HG02973 (cell line): ENCODE measurements at regions not wholly inside any gene's neighbourhood (a gene's known extent, or its start where the extent isn't known, plus 50 kb on each side); places are given as distances from the start of the nearest gene placed in this dataset.

Experiments
- ATAC-seq: cut with Tn5 transposase; IDR thresholded peaks from one replicate; pipeline ENCODE4 v1.9.1; 2021; ENCODE audit warnings: moderate library complexity; ENCODE audit not compliant: unreplicated experiment

DNA sequence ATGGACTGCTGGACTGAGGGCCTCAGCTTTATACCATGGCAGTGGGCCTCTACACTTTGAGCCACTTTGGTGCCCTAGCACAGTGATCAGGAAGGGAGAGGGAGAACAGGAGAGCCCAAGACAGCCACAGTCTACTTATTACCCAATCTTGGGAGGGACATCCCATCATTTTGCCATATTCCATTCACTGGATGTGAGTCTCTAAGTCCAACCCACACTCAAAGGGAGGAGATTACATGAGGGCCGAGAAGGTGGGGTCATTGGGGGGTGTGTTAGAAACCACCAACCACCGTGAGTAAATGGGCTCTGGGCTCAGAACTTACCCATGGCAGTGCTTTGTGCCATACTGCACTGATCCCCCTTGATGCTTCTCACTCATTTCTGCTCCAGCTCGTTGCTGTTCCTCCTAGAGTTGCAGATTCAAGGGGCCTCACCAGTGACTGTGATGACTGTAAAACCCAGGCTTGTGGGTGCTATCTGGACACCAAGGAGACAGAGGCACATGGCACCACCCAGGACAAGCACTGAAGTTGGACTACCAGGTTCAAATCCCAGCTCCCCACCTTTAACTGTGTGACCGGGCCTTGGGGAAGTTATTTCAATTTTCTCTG is 97.6 kb upstream of the RAB6C start:
- no peak for ATAC-seq

DNA sequence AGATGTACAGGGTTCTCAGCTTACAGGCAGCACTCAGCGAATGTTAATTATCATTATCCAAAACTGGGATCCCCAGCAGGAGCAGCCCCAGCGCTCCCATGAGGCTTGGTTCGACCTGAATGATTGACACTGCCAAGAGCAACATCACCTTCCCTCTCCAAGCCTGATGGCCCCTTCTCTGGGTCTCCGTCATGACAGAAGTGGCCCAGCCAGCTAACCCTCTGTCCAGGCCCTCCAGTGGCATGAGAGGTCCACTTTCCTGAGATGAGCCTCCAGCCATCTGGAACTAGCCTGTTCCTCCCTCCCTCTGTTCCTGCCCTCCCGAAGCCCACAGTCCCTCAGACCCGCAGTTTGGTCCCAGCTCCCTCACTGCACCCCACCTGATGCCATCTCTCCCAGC is 97.0 kb upstream of the RAB6C start:
- ATAC-seq: no peak

GRCh38 chr2:129883121-129883520 is 96.3 kb upstream of the RAB6C start:
- no peak for ATAC-seq

DNA sequence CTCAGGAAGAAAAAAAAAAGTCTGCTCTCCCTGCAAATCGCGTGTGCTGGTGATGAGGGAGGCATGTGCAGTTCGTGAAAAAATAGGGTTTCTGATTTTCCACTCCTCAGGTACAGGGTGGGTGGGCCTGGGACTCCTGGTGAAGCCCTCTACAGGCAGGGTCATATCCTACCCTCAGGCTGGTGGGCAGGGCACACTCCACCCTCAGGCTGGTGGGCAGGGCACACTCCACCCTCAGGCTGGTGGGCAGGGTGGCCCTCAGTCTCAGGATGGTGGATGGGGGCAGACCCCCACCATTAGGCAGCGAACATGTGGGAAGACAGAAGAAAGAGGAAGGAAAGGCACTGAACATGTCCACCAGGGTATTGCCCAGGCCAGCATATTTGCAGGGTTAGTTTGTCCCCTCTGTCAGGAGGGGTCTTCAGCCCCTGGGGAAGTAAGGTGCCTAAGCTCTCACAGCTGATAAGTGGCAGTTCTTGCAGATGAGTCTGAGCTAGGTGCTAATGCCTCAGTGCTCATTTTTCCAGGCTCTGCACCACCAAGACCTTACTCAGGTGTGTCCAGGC is 95.2 kb upstream of the RAB6C start:
- no peak for ATAC-seq

- no peak for ATAC-seq
Observed at GRCh38 chr2:129885735-129886134, 93.7 kb upstream of the RAB6C start.

GRCh38 chr2:129887688-129888266 is 91.7 kb upstream of the RAB6C start:
- no peak for ATAC-seq

DNA sequence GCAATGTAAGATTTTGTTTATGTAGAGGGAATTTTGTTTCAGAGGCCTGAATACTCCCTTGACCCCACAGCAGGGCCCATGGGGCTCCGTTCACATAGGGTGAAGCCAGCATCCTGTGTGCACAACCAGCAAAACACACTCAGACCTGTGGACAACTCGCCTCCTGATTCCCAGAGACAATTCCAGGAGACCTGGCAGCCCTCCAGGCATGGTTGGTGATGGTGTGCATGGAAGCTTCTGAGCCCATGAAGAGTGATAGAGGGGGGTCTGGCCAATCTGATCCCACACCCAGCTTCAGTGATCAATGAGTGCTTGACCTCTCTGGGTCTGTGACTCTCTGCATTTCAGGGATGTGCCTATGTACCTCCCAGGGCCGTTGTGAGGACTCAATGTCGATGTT is 91.0 kb upstream of the RAB6C start:
- ATAC-seq: no peak

GRCh38 chr2:129888896-129889295 is 90.6 kb upstream of the RAB6C start:
- ATAC-seq: no peak

- no peak for ATAC-seq
Observed at GRCh38 chr2:129891341-129892320, 87.8 kb upstream of the RAB6C start.

DNA sequence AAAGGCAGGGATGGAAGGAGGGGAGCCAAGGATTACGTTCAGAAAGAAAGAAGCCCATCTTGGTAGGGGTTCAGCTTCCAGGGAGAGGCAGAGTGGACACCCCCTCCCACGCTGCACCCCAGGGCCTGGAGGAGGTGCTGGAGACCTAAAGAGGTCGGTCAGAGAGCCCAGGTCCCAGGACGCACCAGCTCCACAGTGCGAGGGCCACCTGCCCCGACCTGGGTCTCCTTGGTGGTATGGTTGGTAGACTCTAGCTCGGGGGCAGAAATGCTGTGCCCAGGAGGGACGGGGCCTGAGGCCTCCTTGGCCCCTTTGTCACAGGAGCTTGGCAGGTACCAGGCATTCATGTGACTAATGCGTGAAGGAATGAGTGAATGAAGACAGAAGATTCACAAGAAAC is 87.1 kb upstream of the RAB6C start:
- ATAC-seq: no peak

DNA sequence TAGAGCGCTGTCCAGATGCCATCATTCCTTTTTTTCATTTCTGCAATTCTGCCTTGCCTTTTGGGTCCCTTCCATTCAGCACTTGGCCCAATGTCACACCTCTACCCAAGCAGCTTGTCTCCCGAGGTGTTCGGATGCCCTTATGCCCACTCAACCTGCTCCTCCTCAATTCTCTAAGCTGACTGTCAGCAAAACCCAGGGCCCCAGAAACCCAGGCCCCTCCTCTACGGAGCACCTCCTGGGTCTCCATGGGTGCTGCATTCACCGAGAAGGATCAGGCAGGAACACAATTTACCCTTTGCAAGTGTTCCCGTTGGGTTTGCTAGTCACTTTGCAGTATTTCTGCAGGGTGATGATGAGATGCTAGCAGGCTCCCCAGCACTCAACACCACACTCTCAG is 86.7 kb upstream of the RAB6C start:
- no peak for ATAC-seq

GRCh38 chr2:129893244-129893643 is 86.2 kb upstream of the RAB6C start:
- ATAC-seq: no peak

- no peak for ATAC-seq
Observed at GRCh38 chr2:129894616-129895015, 84.8 kb upstream of the RAB6C start.

DNA sequence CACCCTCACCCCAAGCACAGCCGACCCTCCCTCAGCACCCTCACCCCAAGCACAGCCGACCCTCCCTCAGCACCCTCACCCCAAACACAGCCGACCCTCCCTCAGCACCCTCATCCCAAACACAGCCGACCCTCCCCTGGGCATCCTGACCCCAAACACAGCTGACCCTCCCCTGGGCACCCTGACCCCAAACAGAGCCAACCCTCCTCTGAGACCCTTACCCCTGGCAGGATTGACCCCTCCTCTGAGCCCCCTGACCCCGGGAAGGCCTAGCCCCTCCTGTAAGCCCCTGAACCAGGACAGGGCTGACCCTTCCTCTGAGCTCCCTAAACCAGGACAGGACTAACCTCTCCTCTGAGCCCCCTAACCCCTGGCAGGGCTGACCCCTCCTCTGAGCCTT is 84.4 kb upstream of the RAB6C start:
- no peak for ATAC-seq

DNA sequence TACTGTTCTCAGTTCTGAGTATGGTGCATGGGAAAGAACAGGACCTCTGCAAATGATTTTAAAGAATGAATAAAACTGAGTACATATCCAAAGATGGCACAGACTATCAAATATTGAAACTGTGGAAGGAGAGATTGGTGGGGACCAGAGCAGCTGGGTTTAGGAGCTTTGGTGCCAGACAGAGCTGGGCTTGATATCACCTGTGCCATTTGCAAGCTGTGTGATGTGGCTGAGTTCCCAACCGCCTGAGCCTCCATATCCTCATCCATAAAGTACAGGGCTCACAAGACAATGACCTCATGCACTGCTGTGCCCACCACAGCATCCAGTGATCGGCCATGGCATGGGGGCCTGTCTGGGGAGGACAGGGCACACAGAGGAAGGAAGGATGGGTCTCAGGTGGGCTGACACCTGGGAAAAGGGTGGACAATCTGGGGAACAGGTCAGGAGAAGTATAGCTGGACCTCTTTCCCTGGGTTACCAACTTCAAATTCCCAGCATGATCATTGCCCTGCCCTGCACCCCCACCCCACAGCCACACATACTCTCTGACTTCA is 83.9 kb upstream of the RAB6C start:
- ATAC-seq: no peak

GRCh38 chr2:129896226-129897100 is 83.0 kb upstream of the RAB6C start:
- no peak for ATAC-seq

- no peak for ATAC-seq
Observed at GRCh38 chr2:129901754-129902415, 77.6 kb upstream of the RAB6C start.

DNA sequence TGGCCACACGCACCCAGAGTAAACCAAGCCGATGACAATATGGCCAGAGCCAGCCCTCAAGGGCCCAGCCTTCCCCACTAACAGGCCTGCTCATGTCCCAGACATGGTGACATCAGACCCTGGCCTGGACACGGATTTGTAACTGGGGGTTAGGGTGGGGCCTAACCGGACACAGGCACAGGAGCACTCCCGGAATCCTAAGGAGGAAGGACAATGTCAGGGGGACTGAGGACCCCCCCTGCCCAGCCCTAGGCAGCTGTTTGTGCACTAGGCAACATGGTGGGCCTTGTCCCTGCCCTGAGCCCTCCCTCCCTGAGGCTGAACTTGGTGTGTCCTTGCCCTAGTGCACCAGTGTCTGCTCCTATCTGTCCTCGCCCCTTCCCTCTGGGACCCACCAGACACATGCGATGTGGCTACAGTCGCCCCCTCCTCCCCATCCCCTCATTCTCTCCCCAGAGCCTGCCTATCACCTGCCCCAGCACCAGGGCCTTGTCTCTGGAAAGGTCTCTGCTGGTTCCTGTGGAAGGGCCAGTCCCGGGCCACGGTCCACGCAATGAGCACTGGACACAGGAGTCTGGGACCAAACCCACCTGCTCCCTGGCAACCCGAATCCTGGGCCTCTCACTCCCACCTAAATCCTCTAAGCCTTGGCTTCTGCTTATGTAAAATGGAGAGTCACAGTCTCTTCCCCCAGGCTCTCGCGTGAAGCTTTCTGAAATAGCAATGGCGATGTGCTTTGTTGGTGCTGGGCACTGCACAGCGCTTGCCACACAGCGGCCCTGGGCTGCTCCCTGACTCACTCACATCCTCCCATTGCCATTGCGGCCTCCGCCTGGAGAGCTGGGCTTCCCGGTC is 76.5 kb upstream of the RAB6C start:
- ATAC-seq: no peak
